HEK293T (cell line): ENCODE measurements at regions not wholly inside any gene's neighbourhood (a gene's known extent, or its start where the extent isn't known, plus 50 kb on each side); places are given as distances from the start of the nearest gene placed in this dataset.

ENCODE experiments used
- CTCF ChIA-PET: fragments of 350-600 bp; formaldehyde crosslinking; extraction: SDS; loops from one replicate; lab custom pipeline; 2021; ENCODE audit warnings: antibody characterized with exemption, inconsistent platforms; lab: Yijun Ruan, JAX
- POLR2A ChIA-PET: fragments of 350-600 bp; formaldehyde crosslinking; extraction: SDS; loops from one replicate; lab custom pipeline; 2020; ENCODE audit warnings: antibody characterized with exemption, inconsistent platforms; lab: Yijun Ruan, JAX
- DNase-seq: peaks from one replicate; pipeline ENCODE4 v3.0.0; 2012; ENCODE audit warnings: mixed read lengths; ENCODE audit errors: extremely low spot score
- ARNT ChIP-seq: fragments of 450-650 bp; IDR thresholded peaks from 2 replicates; pipeline ENCODE4 v1.6.1; 2017; ENCODE audit warnings: mild to moderate bottlenecking
- BHLHE40 ChIP-seq: fragments of 450-650 bp; IDR thresholded peaks from 2 replicates; pipeline ENCODE4 v1.6.1; 2016; ENCODE audit warnings: mild to moderate bottlenecking, moderate library complexity, borderline replicate concordance
- CTBP1 ChIP-seq: fragments of 450-650 bp; IDR thresholded peaks from 2 replicates; pipeline ENCODE4 v1.6.1; 2016; ENCODE audit warnings: borderline replicate concordance
- ELF4 ChIP-seq: fragments of 450-650 bp; IDR thresholded peaks from 2 replicates; pipeline ENCODE4 v1.6.1; 2017; ENCODE audit warnings: antibody characterized with exemption
- FOXA1 ChIP-seq: fragments of 450-650 bp; IDR thresholded peaks from 2 replicates; pipeline ENCODE4 v1.6.1; 2016; ENCODE audit warnings: mild to moderate bottlenecking
- FOXK2 ChIP-seq: fragments of 450-650 bp; IDR thresholded peaks from 2 replicates; pipeline ENCODE4 v1.6.1; 2016; ENCODE audit warnings: mild to moderate bottlenecking
- FOXM1 ChIP-seq: fragments of 450-650 bp; IDR thresholded peaks from 2 replicates; pipeline ENCODE4 v1.6.1; 2017; ENCODE audit warnings: mild to moderate bottlenecking, borderline replicate concordance
- HDGF ChIP-seq: fragments of 450-650 bp; IDR thresholded peaks from 2 replicates; pipeline ENCODE4 v1.6.1; 2017; ENCODE audit warnings: antibody characterized with exemption, borderline replicate concordance
- L3MBTL2 ChIP-seq: fragments of 450-650 bp; conservative IDR thresholded peaks from 2 replicates; pipeline ENCODE4 v1.6.1; 2016; ENCODE audit warnings: mild to moderate bottlenecking
- LEF1 ChIP-seq: fragments of 450-650 bp; IDR thresholded peaks from 2 replicates; pipeline ENCODE4 v1.6.1; 2017; ENCODE audit warnings: mild to moderate bottlenecking, borderline replicate concordance
- NFRKB ChIP-seq: fragments of 450-650 bp; IDR thresholded peaks from 2 replicates; pipeline ENCODE4 v1.6.1; 2016; ENCODE audit warnings: mild to moderate bottlenecking, moderate library complexity
- PKNOX1 ChIP-seq: fragments of 450-650 bp; IDR thresholded peaks from 2 replicates; pipeline ENCODE4 v1.6.1; 2016
- SP1 ChIP-seq: fragments of 450-650 bp; IDR thresholded peaks from 2 replicates; pipeline ENCODE4 v1.6.1; 2017
- SUZ12 ChIP-seq: fragments of 450-650 bp; IDR thresholded peaks from 2 replicates; pipeline ENCODE4 v1.6.1; 2016; ENCODE audit warnings: mild to moderate bottlenecking
- TARDBP ChIP-seq: fragments of 450-650 bp; IDR thresholded peaks from 2 replicates; pipeline ENCODE4 v1.6.1; 2016
- ZNF384 ChIP-seq: fragments of 450-650 bp; IDR thresholded peaks from 2 replicates; pipeline ENCODE4 v1.6.1; 2016

DNA sequence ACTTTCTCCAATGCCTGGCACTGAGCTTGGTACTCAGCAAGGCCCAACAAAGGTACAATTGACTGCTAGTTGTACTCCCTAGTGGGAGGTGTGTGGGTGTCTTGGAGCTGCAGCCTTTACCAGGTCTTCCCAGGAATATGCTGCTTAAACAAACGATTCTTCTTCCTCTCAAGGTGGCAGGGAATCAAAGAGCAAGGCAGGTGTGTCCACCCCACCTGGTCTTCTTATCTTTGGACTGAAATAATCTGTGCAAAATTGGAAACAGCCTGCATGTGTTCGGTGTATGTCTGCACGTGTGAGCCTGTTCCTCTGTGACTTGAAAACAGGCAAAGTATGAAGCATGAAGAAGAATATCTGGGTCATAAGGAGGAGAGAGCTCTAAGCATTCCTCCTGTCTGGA lies 235.3 kb downstream of the PTTG2 start:
- POLR2A ChIA-PET: no interaction called here
- CTCF ChIA-PET: no interaction called here
- no peak for DNase-seq
- TF ChIP-seq HDGF (no peak), L3MBTL2 (no peak), SUZ12 (no peak), SP1 (no peak), PKNOX1 (no peak), ARNT (no peak), CTBP1 (no peak), BHLHE40 (no peak), NFRKB (no peak), TARDBP (no peak), FOXA1 (no peak), ZNF384 (no peak), LEF1 (no peak), ELF4 (no peak), FOXK2 (no peak), FOXM1 (no peak)

DNA sequence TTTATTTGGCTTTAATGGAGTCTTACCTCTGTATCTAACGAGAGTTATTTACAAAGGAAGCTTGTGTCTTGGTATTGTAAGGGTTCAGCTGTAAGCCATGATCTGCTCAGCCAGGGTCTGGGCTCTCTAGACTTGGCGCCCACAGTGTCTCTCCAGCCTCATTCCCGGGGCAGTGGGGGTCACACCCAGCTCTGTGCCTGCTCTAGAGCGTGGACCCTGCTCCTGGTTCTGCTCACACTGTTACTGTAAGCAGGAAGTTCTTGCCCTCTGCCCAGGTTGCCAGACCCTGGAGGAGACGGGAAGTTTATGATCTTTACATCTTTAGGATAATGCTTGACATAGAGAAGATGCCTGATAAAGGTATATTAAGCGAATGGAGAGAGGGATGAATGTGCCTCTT lies 235.7 kb downstream of the PTTG2 start:
- no peak for TF ChIP-seq SP1
- no peak for TF ChIP-seq ELF4
- TF ChIP-seq TARDBP: no peak
- TF ChIP-seq PKNOX1: no peak
- TF ChIP-seq CTBP1: no peak
- TF ChIP-seq BHLHE40: no peak
- no peak for TF ChIP-seq ZNF384
- TF ChIP-seq FOXA1: no peak
- no peak for TF ChIP-seq LEF1
- no peak for TF ChIP-seq FOXK2
- no peak for TF ChIP-seq NFRKB
- no peak for TF ChIP-seq SUZ12
- no peak for TF ChIP-seq ARNT
- TF ChIP-seq HDGF: no peak
- no peak for TF ChIP-seq FOXM1
- TF ChIP-seq L3MBTL2: no peak
- CTCF ChIA-PET: no interaction called here
- POLR2A ChIA-PET: no interaction called here
- no peak for DNase-seq

GRCh38 chr4:38202242-38202641 lies 242.0 kb downstream of the PTTG2 start:
- POLR2A ChIA-PET: no interaction called here
- CTCF ChIA-PET: no interaction called here

DNA sequence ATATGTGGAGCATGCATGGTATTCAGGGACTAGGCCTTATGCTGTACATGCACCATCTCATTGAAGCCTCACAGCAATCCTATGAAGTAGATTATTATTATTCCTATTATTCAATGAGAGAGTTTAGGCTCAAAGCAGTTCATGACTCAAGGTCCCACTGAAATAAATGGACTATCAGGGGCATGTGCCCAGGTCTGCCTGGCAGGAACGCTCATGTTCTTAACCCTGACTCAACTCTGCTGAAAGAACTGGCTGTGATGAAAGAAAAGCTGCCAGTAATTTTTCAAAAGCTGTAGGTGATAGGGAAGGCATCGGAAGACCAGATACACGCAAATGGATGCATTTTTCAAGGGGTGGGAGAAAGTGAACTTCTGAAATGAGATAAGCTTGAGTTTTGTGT lies 243.4 kb downstream of the PTTG2 start:
- DNase-seq: no peak
- TF ChIP-seq HDGF (no peak), FOXK2 (no peak), SP1 (no peak), BHLHE40 (no peak), FOXM1 (no peak), TARDBP (no peak), ZNF384 (no peak), ARNT (no peak), SUZ12 (no peak), PKNOX1 (no peak), L3MBTL2 (no peak), FOXA1 (no peak), NFRKB (no peak), ELF4 (no peak)
- CTCF ChIA-PET: no interaction called here
- POLR2A ChIA-PET: no interaction called here

More at GRCh38 chr4:38202242-38202641, 242.0 kb downstream of the PTTG2 start:
- DNase-seq: no peak
- no peak for TF ChIP-seq CTBP1
- no peak for TF ChIP-seq FOXK2
- TF ChIP-seq FOXA1: no peak
- TF ChIP-seq FOXM1: no peak
- no peak for TF ChIP-seq ELF4
- TF ChIP-seq PKNOX1: no peak
- no peak for TF ChIP-seq HDGF
- TF ChIP-seq L3MBTL2: no peak
- TF ChIP-seq ARNT: no peak
- no peak for TF ChIP-seq ZNF384

- TF ChIP-seq FOXM1 (no peak), FOXA1 (no peak), LEF1 (no peak), CTBP1 (no peak), ELF4 (no peak), FOXK2 (no peak), SP1 (no peak), L3MBTL2 (no peak), TARDBP (no peak), ZNF384 (no peak), SUZ12 (no peak), BHLHE40 (no peak), NFRKB (no peak), PKNOX1 (no peak), ARNT (no peak), HDGF (no peak)
- CTCF ChIA-PET: no interaction called here
- POLR2A ChIA-PET: no interaction called here
- no peak for DNase-seq
These were observed 244.3 kb downstream of the PTTG2 start for GRCh38 chr4:38204339-38205035.
